Astrocyte of the spinal cord (primary cell): ENCODE measurements at regions not wholly inside any gene's neighbourhood (a gene's known extent, or its start where the extent isn't known, plus 50 kb on each side); places are given as distances from the start of the nearest gene placed in this dataset.

ENCODE experiments used
- DNase-seq: peaks from one replicate; pipeline ENCODE4 v3.0.0; 2011; ENCODE audit warnings: low read depth, low spot score
- H3K4me3 ChIP-seq: 2 replicates; pipeline ENCODE4 v1.5.1; 2011; ENCODE audit warnings: low read depth, mild to moderate bottlenecking, low read length, moderate library complexity
- CTCF ChIP-seq: IDR thresholded peaks from 2 replicates; pipeline ENCODE4 v1.5.1; 2012; ENCODE audit warnings: low read depth, mild to moderate bottlenecking, low read length, inconsistent platforms
- in situ Hi-C: cut with HindIII; loops from 2 replicates; pipeline ENCODE4 v1.10.0; 2017; ENCODE audit warnings: low sequenced_read_pairs

GRCh38 chr3:5437296-5437782 is 249.8 kb downstream of the EDEM1 start:
- no peak for TF ChIP-seq CTCF
- H3K4me3 ChIP-seq: no peak overlapping the region
- in situ Hi-C loops: no loop called here

GRCh38 chr3:5437783-5438323 is 250.3 kb downstream of the EDEM1 start:
- no peak overlapping the region for H3K4me3 ChIP-seq
- no peak for TF ChIP-seq CTCF
- no peak for DNase-seq
- in situ Hi-C loops: no loop called here

More at GRCh38 chr3:5437296-5437782, 249.8 kb downstream of the EDEM1 start:
- no peak for DNase-seq

GRCh38 chr3:5441401-5441800 is 253.9 kb downstream of the EDEM1 start:
- H3K4me3 ChIP-seq: no peak overlapping the region
- no peak for TF ChIP-seq CTCF
- in situ Hi-C loops: no loop called here
- no peak for DNase-seq

- H3K4me3 ChIP-seq: no peak overlapping the region
- peak; percentile 12 for DNase-seq
- in situ Hi-C loops: no loop called here
- TF ChIP-seq CTCF: no peak
Observed at GRCh38 chr3:5442106-5442785, 254.7 kb downstream of the EDEM1 start.

GRCh38 chr3:5442786-5443138 is 255.3 kb downstream of the EDEM1 start:
- no peak for DNase-seq
- no peak overlapping the region for H3K4me3 ChIP-seq
- in situ Hi-C loops: no loop called here
- no peak for TF ChIP-seq CTCF

GRCh38 chr3:5444253-5444652 is 256.7 kb downstream of the EDEM1 start:
- TF ChIP-seq CTCF: no peak
- H3K4me3 ChIP-seq: no peak overlapping the region
- DNase-seq: no peak
- in situ Hi-C loops: no loop called here
